Loucy (cell line): ENCODE measurements at regions not wholly inside any gene's neighbourhood (a gene's known extent, or its start where the extent isn't known, plus 50 kb on each side); places are given as distances from the start of the nearest gene placed in this dataset.

ENCODE experiments used
- CTCF ChIP-seq: fragments of 200-600 bp; sonication (generic); conservative IDR thresholded peaks from 2 replicates; pipeline ENCODE4 v1.5.1; 2014; ENCODE audit warnings: mild to moderate bottlenecking, antibody characterized with exemption, low read length
- EZH2phosphoT487 ChIP-seq: fragments of 200-600 bp; IDR thresholded peaks from 2 replicates; pipeline ENCODE4 v1.6.1; 2018; ENCODE audit warnings: antibody characterized with exemption, mild to moderate bottlenecking, moderate library complexity, borderline replicate concordance

- no peak for TF ChIP-seq CTCF
- no peak for TF ChIP-seq EZH2phosphoT487
These were observed 329.3 kb downstream of the GPD2 start for GRCh38 chr2:156765450-156765849.
